ACC112 (cell line): ENCODE measurements at regions not wholly inside any gene's neighbourhood (a gene's known extent, or its start where the extent isn't known, plus 50 kb on each side); places are given as distances from the start of the nearest gene placed in this dataset.

Source experiments
- H2AFZ ChIP-seq: fragments of 200-600 bp; sonication (generic); one replicate; pipeline ENCODE4 v1.6.0; 2017; ENCODE audit warnings: antibody characterized with exemption, low read length; ENCODE audit not compliant: unreplicated experiment
- H3K27ac ChIP-seq: fragments of 200-600 bp; sonication (generic); 2 replicates; pipeline ENCODE4 v1.5.1; 2014; ENCODE audit warnings: low read depth, mild to moderate bottlenecking, antibody characterized with exemption, low read length, moderate library complexity
- H3K27me3 ChIP-seq: fragments of 200-600 bp; sonication (generic); 2 replicates; pipeline ENCODE4 v1.6.1; 2014; ENCODE audit warnings: mild to moderate bottlenecking, antibody characterized with exemption, low read length, moderate library complexity, mixed read lengths; ENCODE audit not compliant: insufficient read depth
- H3K36me3 ChIP-seq: fragments of 200-600 bp; sonication (generic); 2 replicates; pipeline ENCODE4 v1.6.1; 2016; ENCODE audit warnings: mild to moderate bottlenecking, antibody characterized with exemption, low read length, moderate library complexity, mixed read lengths; ENCODE audit not compliant: insufficient read depth
- H3K4me1 ChIP-seq: fragments of 200-600 bp; sonication (generic); one replicate; pipeline ENCODE4 v1.6.1; 2016; ENCODE audit warnings: low read length, mixed read lengths; ENCODE audit not compliant: insufficient read depth, unreplicated experiment, control insufficient read depth
- H3K4me3 ChIP-seq: fragments of 200-600 bp; sonication (generic); 2 replicates; pipeline ENCODE4 v1.5.1; 2014; ENCODE audit warnings: mild to moderate bottlenecking, low read depth, low read length
- H3K79me2 ChIP-seq: fragments of 200-600 bp; sonication (generic); one replicate; pipeline ENCODE4 v1.6.0; 2016; ENCODE audit warnings: low read length; ENCODE audit not compliant: control insufficient read depth, unreplicated experiment, insufficient read depth

- H2AFZ ChIP-seq = no peak overlapping the region
Measured at GRCh38 chr5:171629221-171629620, 156.4 kb upstream of the SMIM23 start.

GRCh38 chr5:171629628-171630349, 155.8 kb upstream of the SMIM23 start:
- H2AFZ ChIP-seq = peak overlapping the region; percentile 57
- no peaks in the 10 kb centered on the region for H3K79me2 ChIP-seq
- no peaks in the 10 kb centered on the region for H3K4me1 ChIP-seq
- H3K27ac ChIP-seq = no peak overlapping the region
- H3K4me3 ChIP-seq = peak overlapping the region; percentile 37
- H3K27me3 ChIP-seq = peaks cover 55% of the 10 kb centered on the region
- no peaks in the 10 kb centered on the region for H3K36me3 ChIP-seq

More at GRCh38 chr5:171629221-171629620, 156.4 kb upstream of the SMIM23 start:
- Histone ChIP-seq H3K27me3 (peaks cover 55% of the 10 kb centered on the region), H3K36me3 (no peaks in the 10 kb centered on the region), H3K27ac (no peak overlapping the region), H3K4me1 (no peaks in the 10 kb centered on the region), H3K4me3 (no peak overlapping the region), H3K79me2 (no peaks in the 10 kb centered on the region)

- H3K36me3 ChIP-seq = no peaks in the 10 kb centered on the region
- no peaks in the 10 kb centered on the region for H3K4me1 ChIP-seq
- peak overlapping the region; percentile 57 for H2AFZ ChIP-seq
- no peaks in the 10 kb centered on the region for H3K79me2 ChIP-seq
- peak overlapping the region; percentile 37 for H3K4me3 ChIP-seq
- peaks cover 56% of the 10 kb centered on the region for H3K27me3 ChIP-seq
- H3K27ac ChIP-seq = no peak overlapping the region
Measured at GRCh38 chr5:171630350-171631065, 155.1 kb upstream of the SMIM23 start.

GRCh38 chr5:171632616-171633015, 153.0 kb upstream of the SMIM23 start:
- Histone ChIP-seq H3K79me2 (no peaks in the 10 kb centered on the region), H2AFZ (no peak overlapping the region), H3K36me3 (no peaks in the 10 kb centered on the region), H3K27me3 (peaks cover 37% of the 10 kb centered on the region), H3K27ac (no peak overlapping the region), H3K4me3 (no peak overlapping the region), H3K4me1 (no peaks in the 10 kb centered on the region)

- Histone ChIP-seq H2AFZ (no peak overlapping the region), H3K36me3 (no peaks in the 10 kb centered on the region), H3K27me3 (peaks cover 32% of the 10 kb centered on the region), H3K4me3 (no peak overlapping the region), H3K27ac (no peak overlapping the region), H3K4me1 (no peaks in the 10 kb centered on the region), H3K79me2 (no peaks in the 10 kb centered on the region)
Measured at GRCh38 chr5:171633776-171634470, 151.7 kb upstream of the SMIM23 start.

GRCh38 chr5:171634511-171634910, 151.1 kb upstream of the SMIM23 start:
- H3K27ac ChIP-seq = no peak overlapping the region

GRCh38 chr5:171635028-171635427, 150.6 kb upstream of the SMIM23 start:
- no peaks in the 10 kb centered on the region for H3K79me2 ChIP-seq
- no peak overlapping the region for H2AFZ ChIP-seq
- H3K4me1 ChIP-seq = no peaks in the 10 kb centered on the region
- peaks cover 36% of the 10 kb centered on the region for H3K27me3 ChIP-seq
- H3K4me3 ChIP-seq = no peak overlapping the region
- H3K27ac ChIP-seq = no peak overlapping the region
- H3K36me3 ChIP-seq = no peaks in the 10 kb centered on the region

More at GRCh38 chr5:171634511-171634910, 151.1 kb upstream of the SMIM23 start:
- Histone ChIP-seq H3K27me3 (peaks cover 31% of the 10 kb centered on the region), H2AFZ (no peak overlapping the region), H3K79me2 (no peaks in the 10 kb centered on the region), H3K4me1 (no peaks in the 10 kb centered on the region), H3K4me3 (no peak overlapping the region), H3K36me3 (no peaks in the 10 kb centered on the region)

GRCh38 chr5:171635561-171636245, 149.9 kb upstream of the SMIM23 start:
- no peaks in the 10 kb centered on the region for H3K4me1 ChIP-seq
- H2AFZ ChIP-seq = no peak overlapping the region
- H3K4me3 ChIP-seq = no peak overlapping the region
- no peaks in the 10 kb centered on the region for H3K79me2 ChIP-seq
- H3K27ac ChIP-seq = no peak overlapping the region
- peaks cover 39% of the 10 kb centered on the region for H3K27me3 ChIP-seq
- H3K36me3 ChIP-seq = no peaks in the 10 kb centered on the region

- peaks cover 47% of the 10 kb centered on the region for H3K27me3 ChIP-seq
- no peaks in the 10 kb centered on the region for H3K36me3 ChIP-seq
- H3K27ac ChIP-seq = no peak overlapping the region
- no peaks in the 10 kb centered on the region for H3K79me2 ChIP-seq
- H3K4me3 ChIP-seq = no peak overlapping the region
- H3K4me1 ChIP-seq = no peaks in the 10 kb centered on the region
- no peak overlapping the region for H2AFZ ChIP-seq
Measured at GRCh38 chr5:171637811-171638210, 147.8 kb upstream of the SMIM23 start.

- Histone ChIP-seq H3K79me2 (no peaks in the 10 kb centered on the region), H3K27ac (no peak overlapping the region), H3K36me3 (no peaks in the 10 kb centered on the region), H3K27me3 (peaks cover 38% of the 10 kb centered on the region), H3K4me3 (no peak overlapping the region), H3K4me1 (no peaks in the 10 kb centered on the region), H2AFZ (no peak overlapping the region)
Measured at GRCh38 chr5:171639205-171639621, 146.4 kb upstream of the SMIM23 start.
